HG03520 (cell line): ENCODE measurements at regions not wholly inside any gene's neighbourhood (a gene's known extent, or its start where the extent isn't known, plus 50 kb on each side); places are given as distances from the start of the nearest gene placed in this dataset.
A peak's percentile ranks its signal among the peaks of the same experiment; 100 is the strongest.

Source experiments
- ATAC-seq: cut with Tn5 transposase; IDR thresholded peaks from one replicate; pipeline ENCODE4 v1.9.1; 2021; ENCODE audit warnings: mild to moderate bottlenecking, moderate library complexity; ENCODE audit not compliant: unreplicated experiment

DNA sequence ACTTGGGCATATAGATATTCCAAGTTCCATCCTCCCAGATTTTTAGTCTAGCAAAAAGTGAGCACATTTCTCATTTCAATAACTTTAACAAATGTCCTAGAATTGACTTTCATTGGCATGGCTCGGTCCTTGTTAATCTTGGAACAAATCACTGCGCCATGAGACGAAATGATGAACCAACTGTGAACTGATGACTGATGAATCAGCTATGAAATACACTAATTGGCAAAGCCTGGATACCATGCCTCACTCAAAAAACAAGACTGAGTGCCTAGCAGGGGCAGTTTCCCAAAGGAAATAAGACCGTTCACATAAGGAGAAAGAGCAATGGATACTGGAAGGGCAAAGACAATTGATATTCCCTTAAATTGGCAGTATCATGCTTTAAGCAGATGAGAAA is 248.6 kb upstream of the VEGFC start:
- no peak for ATAC-seq

DNA sequence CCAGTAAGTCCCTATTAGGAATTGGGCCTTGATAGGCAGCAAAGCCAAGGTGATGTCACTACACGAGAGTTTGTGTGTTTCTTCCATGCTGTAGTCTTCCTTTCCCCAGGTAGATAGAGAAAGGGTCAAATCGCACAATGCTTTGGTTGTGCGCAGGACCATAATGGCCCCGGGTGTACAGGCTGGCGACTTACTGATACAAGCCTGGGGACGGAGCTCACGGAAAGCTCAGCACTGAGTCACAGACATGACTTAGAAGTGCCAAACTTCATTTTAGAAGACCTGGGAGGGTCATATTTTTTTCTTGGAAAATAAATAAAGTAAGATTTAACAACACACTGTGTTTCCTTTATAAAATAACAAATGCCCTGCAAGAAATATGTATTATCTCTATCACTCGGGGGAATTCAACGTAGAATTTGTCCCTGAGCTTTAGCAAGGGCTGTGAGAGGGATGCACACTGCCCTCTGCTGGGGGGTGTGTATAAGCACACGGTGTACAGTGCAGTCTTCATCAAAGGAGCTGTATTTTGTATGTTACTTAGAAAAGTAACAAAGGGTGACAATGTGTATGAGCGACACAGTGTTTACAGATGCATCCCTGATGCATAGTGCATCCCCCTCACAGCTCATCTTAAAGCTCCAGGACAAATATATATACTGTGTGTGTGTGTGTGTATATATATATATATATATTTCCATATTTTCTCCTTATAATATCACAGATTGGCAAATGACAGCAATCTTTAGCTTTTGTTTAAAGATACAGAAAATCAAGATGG is 254.5 kb upstream of the VEGFC start:
- ATAC-seq = peak; percentile 79

DNA sequence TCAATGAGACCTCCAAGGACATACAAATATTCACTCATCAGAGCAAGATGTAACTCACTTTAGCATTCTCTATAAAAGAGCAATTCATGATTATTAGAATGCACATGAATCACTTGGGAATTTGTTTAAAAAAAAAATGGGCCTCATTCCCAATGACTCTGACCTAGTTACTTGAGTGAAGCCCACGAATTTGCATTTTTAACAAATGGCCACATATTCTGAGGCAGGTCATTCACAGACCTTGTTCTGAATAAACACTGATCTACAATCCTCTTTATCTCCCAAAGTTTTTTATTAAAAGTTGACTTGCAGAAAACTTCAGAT is 255.1 kb upstream of the VEGFC start:
- no peak for ATAC-seq

DNA sequence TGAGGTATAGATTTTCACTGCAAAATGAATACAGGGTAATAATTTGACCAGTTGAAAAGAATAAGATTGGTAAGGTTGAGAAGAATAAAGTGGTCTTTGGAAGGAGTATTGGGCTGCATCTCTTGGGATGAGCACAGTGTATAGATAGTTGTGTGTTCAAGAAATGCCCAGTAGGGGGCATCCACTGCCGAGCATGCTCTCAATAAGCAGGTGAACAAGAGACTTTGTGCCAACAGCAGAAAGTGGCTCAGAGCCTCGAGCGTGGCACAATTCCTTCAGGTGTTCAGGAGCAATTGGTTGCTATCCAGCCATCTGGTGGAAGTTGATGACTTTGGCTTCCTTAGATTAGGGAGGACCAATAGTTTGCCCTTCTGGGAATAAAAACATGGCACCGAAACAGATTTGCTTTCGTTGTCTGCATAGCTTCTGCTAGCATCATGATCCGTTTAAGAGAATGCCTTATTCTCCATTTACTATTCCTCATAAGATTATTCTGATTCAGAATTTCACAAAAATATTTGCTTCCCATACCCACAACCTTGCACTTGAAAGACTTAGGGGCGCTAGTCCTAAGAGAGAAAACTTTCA is 258.1 kb upstream of the NEIL3 start:
- ATAC-seq = peak; percentile 91

DNA sequence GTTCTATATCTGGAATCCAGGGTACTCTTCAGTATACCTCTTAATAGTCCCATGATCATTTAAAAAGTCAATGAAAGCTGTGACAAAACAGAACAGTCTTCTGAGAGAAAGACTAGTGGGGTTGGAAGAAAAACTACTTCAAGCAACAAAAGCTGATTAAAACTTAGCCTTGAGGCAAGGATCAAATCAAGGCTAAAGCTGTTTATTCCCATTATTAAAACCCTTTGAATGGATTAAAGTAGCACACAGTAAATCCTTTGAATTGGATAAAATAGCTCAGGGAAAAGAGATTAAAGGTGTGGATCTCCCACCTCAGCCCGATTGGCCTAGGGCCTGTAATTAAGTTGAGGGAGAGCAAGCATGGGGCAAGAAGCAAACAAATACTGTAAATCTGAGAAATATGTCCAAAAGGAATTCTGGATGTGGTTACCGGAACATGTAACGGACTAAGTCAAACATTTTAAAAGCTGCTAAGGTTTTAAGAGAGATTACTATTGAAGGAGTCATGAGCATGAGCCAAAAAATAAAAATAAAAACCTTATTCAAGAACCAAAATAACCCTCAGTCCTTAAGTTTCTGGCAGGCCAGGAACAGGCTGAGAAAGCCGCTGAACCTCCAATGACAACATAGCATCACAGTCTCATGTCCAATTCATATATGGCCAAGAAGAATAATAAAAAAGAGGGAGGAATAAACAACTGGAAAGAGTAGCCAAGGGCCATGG is 257.3 kb upstream of the NEIL3 start:
- ATAC-seq = no peak

DNA sequence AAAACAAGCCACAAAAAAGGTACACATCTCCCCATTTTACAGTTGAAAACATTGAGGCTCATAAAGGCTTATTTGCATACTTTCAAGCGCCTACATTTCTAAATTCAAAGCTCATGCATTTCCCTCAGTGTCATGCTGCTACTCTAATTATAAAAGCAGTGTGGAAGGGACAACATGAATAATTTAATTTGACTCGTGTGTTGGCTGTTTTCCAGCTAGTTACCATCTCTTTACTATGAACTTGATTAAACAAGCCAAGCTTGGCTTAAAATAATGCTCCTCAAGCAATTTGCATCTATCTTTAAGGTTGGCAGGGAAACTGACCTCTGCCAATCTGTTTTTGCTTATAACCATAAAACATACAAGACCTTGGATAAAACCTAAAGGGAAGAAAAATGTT is 252.5 kb upstream of the NEIL3 start:
- ATAC-seq = no peak

DNA sequence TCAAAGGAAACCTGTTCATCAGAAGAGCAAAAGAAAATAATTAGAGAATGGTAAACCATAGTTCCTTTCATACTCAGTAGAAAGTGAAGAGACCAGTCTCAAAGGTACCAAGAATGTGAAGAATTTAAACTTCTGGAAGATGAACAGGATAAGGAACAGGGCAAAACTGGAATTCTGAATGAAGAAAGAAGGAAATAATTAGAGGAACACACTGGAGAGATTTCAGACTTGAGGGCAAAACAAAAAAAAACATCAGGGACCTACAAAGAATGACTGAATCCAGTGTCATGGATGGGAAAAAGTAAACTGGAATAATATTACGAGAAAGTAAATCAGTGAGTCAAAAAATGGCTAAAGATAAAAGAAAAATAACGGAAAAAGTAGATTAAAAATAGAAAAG is 245.6 kb upstream of the NEIL3 start:
- no peak for ATAC-seq

DNA sequence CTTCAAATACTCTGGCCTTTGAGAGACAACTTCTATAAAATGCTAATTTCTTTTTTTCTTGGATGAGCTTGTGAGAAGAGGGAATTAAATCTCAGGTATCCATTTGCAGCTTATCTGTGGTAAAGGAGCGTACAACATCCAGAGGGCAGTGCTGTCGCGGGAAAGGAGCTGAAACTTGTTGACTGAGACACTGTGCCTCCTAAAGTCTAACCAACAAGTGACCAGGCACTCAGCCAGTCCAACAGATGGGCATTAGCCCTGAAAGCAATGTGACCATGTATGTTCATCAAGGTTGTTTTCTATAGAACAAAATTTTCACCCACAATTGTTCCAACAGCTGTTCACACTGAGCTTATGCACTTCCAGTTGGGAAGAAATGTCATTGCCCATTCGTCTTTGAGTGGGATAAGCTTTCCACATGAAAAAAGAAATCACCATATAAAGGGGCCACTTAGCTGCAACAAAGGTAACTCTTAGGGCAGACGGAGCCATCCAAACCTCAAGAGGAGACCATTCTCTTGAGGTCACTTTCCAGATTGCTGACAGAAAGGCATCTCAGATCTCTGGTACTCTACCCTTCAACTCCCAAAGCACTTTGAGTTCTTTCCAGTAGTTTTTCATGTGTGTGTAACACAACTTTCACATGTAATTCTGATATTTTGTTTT is 244.8 kb upstream of the NEIL3 start:
- ATAC-seq = no peak

DNA sequence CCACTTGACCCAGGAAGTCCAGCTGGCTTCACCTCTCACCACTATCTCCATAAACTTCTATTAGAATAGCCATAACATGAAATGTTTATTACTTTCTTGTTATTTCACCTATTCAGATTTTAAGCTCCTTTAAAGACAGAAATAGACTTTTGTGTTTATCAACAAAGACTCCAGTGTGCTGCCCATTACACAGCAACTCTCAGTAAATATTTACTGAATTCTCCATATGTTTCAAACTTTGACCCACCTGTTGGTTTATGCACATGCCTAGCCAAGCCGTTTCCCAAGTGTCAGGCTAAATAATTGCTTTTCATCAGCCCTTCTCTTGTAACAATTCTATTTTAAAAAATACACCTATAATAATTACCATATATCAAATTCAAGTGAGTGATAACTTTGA is 242.9 kb upstream of the NEIL3 start:
- no peak for ATAC-seq

DNA sequence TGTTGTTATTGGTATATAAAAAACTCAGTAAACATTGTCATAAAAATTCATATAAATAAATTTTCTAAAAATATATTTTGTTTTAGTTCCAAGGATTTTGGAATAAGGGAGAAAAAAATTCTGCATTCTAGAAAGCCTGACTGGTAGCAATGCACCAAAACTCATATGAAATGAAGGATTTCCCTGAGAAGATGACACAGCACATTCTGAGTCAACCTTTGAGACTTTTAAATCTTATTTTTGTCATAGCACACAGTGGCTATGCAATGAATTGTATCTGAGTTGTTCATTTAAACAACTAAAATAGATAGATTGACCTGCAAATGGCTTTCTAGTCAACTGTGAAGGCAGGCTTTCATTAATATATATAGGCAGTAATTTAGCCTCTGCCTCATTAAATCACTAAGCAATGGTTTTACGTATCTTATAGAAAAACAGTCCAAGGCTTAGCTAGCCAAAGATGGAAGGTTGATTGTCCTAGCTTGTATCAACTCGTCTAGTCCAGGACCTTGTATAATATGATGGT is 239.1 kb upstream of the NEIL3 start:
- ATAC-seq = no peak

DNA sequence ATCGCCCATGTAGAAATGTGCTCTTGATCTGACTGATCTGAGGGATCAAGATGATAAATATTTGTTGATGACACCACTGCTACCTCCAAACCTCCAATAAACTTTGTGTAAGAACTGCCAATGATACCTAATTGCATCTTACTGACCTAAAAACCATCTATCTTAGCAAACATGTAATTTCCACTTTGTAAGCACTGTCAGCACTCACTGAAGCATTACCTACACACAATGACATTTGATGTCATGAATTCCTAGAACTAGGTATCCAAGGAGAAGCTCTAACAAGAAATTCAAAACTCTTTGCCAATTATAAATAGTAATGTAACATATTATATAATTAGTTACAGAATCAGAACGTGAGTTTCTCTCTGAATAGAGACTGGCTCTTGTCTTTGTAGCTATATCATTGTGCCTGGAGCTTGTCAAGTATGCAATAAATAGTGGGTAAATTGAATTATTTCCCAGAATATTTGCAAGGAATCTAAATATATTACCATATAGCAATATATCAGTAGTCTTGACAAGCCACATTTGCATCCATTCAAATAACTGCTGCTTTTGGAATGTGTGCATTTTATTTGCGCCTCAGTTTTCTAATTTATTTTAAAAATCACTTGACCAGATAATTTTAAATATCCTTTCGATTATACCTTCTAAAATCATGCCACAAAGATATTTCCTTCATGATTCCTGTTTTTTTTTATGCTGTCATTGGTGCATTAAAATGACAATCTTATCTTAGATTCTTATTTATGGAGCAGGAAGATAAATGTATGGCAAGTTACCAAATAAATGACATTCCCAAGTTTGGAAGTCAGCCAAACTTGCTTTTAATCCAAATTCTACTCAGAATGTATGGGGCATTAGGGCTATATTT is 232.3 kb upstream of the NEIL3 start:
- ATAC-seq = no peak

DNA sequence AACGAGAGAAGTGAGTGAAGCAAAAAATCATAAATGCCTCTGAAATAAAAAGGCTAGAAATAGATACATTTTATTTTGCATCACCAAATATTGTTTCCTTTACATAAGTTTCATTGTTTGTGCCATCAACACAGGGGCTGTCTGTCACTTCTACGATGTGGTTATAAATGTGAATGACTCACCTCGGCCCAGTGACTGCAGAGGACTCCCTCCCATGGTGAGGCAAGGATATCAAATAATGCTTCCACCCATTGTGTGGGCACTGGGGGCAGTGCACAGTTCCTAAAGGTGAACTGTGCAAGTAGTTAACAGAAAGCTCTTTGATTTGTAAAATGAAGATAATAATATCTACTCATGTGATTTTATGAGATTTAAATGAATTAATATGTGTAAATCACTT is 230.3 kb upstream of the NEIL3 start:
- no peak for ATAC-seq

DNA sequence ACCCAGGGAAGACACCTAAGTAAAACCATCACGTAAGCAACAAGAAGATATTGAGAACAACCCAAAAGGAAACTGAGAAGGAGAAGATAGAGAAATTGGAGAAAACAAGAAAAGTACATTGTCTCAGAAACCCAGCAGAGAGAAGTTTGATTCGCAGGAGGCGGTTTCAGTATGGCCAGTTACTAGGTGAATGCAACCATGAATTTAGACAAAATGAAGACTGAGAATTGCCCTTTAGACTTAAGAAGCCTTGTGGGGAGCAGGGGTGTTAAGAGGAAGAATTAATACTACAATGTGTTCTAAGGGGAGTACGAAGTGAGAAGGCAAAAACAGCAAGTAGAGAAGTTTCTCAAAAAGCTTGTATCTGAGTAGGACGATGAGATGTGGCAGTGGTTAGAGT is 229.3 kb upstream of the NEIL3 start:
- no peak for ATAC-seq

DNA sequence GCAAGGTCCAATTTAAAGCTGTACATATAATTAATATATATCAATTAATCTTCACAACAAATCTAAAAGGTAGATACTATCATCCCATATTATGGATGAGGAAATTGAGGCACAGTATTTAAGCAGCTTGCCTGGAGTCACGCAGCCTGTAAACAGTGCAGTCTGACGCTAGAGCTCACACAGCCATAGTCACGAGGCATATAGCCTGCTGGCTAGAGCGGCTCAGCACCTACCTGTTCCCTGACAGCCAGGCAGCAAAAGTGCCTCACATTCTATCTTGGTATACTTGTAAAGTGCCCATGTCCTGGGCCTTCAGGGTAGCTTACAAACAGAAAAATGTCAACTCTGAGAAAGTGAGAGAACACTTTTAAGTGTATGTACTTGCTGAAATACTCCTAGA is 222.6 kb upstream of the NEIL3 start:
- ATAC-seq = no peak

DNA sequence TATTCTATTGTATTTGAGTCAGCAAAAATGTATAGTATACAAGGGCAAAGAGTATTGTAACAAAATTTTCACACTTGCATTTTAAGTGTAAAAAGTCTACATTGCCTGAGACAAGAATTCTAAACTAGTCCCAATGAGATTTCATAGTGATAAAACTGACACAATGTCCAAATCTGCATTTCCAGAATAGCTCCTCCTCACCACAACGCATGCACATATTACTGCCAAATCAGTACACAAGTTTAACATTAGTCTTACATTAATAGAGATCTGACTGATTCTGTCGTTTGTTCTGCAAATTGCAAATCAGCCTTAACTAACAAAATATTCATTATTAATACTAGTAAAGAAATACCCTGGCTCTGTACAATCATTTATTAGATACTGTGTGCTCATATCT is 222.2 kb upstream of the NEIL3 start:
- ATAC-seq = no peak

DNA sequence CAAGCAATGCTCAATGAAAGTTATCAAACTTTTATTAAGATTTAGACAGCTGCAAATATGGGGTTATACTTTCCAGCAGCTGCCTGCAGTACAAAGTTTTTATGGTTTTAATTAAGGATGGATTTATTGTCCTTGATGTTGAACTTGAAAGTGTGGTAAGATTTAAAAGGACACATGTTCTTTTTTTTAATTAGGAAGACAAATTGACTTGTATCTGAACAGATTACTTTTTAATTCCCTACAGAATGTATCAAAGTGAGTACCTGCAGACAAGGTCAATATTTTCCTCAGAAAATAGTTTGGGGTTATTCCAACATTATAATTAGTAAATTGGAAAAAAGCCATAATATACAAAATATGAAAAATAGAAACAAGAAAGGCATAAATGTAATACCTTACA is 218.2 kb upstream of the NEIL3 start:
- ATAC-seq = no peak

DNA sequence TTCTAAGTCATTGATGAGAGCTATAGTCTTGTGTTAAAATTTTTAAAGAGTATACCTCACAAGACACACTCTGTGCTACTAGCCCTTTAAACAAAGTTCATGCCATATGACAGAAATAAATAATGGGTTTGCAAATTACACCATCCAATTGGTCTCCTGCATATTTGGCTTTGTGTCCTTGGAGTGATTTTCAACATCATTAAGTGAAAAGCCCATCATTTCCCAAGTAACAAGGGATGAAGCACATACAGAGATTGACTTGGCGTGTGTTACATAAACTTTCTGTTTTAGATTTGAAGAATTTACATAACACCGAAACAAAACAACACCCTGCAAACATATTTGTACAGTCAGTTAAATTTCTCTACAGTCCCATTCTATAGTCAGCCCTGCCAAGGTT is 216.9 kb upstream of the NEIL3 start:
- no peak for ATAC-seq

DNA sequence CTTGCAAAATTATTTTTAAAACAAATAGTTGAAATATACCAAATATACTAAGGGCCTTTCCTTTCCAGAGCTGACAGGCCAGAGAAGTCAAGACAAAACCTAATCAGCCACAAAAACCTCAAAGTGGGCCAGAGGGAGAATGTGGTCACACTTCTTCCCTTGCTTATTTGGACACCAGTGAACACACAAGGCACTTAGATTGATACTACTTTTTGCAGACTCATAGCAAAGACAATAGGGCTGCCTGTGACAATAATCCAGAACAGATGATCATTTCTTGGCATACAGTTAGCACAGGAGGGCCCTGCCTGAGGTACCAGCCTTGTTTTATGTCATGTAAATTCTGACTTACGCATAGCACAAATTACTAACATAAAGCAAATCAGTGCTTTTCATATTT is 215.7 kb upstream of the NEIL3 start:
- no peak for ATAC-seq

DNA sequence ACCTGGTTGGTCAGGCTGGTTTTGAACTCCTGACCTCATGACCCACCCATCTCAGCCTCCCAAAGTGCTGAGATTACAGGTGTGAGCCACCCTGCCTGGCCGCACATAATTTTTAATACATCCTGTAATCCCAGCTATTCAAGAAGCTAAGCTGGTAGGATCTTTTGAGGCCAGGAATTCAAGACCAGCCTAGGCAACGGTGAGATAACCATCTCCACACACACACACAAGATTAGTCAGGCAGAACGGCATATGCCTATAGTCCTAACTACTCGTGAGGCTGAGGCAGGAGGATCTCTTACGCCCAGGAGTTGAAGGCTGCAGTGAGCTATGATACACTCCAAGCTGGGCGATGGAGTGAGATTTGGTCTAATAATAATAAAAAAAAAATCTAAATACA is 212.4 kb upstream of the NEIL3 start:
- ATAC-seq = no peak

DNA sequence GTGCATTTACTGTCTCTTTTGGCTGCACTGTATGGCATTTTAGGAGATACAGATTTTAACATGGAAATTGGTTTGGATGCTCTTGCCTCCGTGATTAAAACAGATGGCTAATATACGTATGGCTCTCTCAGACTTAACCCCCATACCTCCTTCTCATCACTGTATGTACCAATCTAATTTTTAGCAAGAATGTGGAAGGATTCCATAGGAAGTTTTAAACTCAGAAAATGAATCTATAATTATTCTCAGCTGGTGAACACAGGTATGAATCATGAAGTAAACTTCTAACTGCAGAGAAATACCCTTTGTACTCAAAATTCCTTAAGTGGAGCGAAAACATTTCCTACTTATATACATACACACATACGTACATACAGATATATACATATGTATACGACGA is 210.5 kb upstream of the NEIL3 start:
- no peak for ATAC-seq

DNA sequence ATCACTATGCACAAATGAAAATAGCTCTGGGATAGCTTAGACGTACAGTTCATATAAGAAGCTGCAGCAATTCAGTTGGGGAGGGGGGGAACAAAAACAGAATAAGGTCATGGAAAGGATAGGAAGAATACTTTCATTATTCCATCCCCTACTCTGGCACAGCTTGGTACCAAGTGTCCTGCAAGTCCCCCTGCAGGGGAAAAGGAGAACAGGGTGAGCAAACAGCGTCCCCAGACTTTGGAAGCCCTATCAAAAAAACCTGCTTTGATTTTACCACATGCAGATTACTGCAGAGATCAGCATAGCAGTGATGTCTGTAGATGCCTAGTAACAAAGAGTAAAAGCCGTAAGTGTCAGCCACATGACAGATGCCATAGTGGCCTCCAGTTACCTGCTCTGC is 209.4 kb upstream of the NEIL3 start:
- no peak for ATAC-seq
